KMS-11 (cell line): ENCODE measurements at regions not wholly inside any gene's neighbourhood (a gene's known extent, or its start where the extent isn't known, plus 50 kb on each side); places are given as distances from the start of the nearest gene placed in this dataset.

Source experiments
- H2AFZ ChIP-seq: fragments of 200-600 bp; sonication (generic); 2 replicates; pipeline ENCODE4 v1.6.1; 2016; ENCODE audit warnings: antibody characterized with exemption, mixed run types, low read depth
- H3K27ac ChIP-seq: fragments of 200-600 bp; sonication (generic); 2 replicates; pipeline ENCODE4 v1.6.1; 2016; ENCODE audit warnings: mild to moderate bottlenecking, mixed run types
- H3K27me3 ChIP-seq: fragments of 200-600 bp; sonication (generic); 2 replicates; pipeline ENCODE4 v1.6.1; 2017; ENCODE audit warnings: mild to moderate bottlenecking, low read depth, mixed run types, moderate library complexity; ENCODE audit not compliant: insufficient read depth
- H3K36me3 ChIP-seq: fragments of 200-600 bp; sonication (generic); 2 replicates; pipeline ENCODE4 v1.6.1; 2017; ENCODE audit warnings: mild to moderate bottlenecking, mixed run types; ENCODE audit not compliant: insufficient read depth
- H3K4me1 ChIP-seq: fragments of 200-600 bp; sonication (generic); 2 replicates; pipeline ENCODE4 v1.6.1; 2016; ENCODE audit warnings: mild to moderate bottlenecking, low read depth, mixed run types; ENCODE audit not compliant: poor library complexity, severe bottlenecking
- H3K4me2 ChIP-seq: fragments of 200-600 bp; sonication (generic); 2 replicates; pipeline ENCODE4 v1.7.0; 2016; ENCODE audit warnings: mild to moderate bottlenecking, mixed run types
- H3K4me3 ChIP-seq: fragments of 200-600 bp; sonication (generic); IDR thresholded peaks from 2 replicates; pipeline ENCODE4 v1.6.1; 2017; ENCODE audit warnings: low read depth, low read length, mixed read lengths; ENCODE audit not compliant: insufficient read depth
- H3K79me2 ChIP-seq: fragments of 200-600 bp; sonication (generic); 2 replicates; pipeline ENCODE4 v1.6.1; 2016; ENCODE audit warnings: low read depth, mixed run types; ENCODE audit not compliant: insufficient read depth
- H3K9ac ChIP-seq: fragments of 200-600 bp; sonication (generic); 2 replicates; pipeline ENCODE4 v1.6.1; 2016; ENCODE audit warnings: mild to moderate bottlenecking, mixed run types
- H4K20me1 ChIP-seq: fragments of 200-600 bp; sonication (generic); 2 replicates; pipeline ENCODE4 v1.6.1; 2016; ENCODE audit warnings: mild to moderate bottlenecking, mixed run types; ENCODE audit not compliant: insufficient read depth
- TF ChIP-seq, protein P1 (sequence below): fragments of 200-600 bp; sonication (generic); conservative IDR thresholded peaks from 2 replicates; pipeline ENCODE4 v1.6.1; 2017; ENCODE audit warnings: low read depth, mild to moderate bottlenecking, antibody characterized with exemption, low read length, moderate library complexity, mixed read lengths

- no peak overlapping the region for H2AFZ ChIP-seq
- no peaks in the 10 kb centered on the region for H3K79me2 ChIP-seq
- no peaks in the 10 kb centered on the region for H3K36me3 ChIP-seq
- H3K27ac ChIP-seq, result no peak overlapping the region
- H3K4me2 ChIP-seq, result no peak overlapping the region
- no peaks in the 10 kb centered on the region for H4K20me1 ChIP-seq
- H3K4me3 ChIP-seq, result no peak overlapping the region
- H3K4me1 ChIP-seq, result no peaks in the 10 kb centered on the region
- no peak overlapping the region for H3K9ac ChIP-seq
- TF ChIP-seq, protein P1, sequence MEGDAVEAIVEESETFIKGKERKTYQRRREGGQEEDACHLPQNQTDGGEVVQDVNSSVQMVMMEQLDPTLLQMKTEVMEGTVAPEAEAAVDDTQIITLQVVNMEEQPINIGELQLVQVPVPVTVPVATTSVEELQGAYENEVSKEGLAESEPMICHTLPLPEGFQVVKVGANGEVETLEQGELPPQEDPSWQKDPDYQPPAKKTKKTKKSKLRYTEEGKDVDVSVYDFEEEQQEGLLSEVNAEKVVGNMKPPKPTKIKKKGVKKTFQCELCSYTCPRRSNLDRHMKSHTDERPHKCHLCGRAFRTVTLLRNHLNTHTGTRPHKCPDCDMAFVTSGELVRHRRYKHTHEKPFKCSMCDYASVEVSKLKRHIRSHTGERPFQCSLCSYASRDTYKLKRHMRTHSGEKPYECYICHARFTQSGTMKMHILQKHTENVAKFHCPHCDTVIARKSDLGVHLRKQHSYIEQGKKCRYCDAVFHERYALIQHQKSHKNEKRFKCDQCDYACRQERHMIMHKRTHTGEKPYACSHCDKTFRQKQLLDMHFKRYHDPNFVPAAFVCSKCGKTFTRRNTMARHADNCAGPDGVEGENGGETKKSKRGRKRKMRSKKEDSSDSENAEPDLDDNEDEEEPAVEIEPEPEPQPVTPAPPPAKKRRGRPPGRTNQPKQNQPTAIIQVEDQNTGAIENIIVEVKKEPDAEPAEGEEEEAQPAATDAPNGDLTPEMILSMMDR, result no peak
- no peaks in the 10 kb centered on the region for H3K27me3 ChIP-seq
Measured at GRCh38 chr3:107067421-107067820, 309.8 kb upstream of the CCDC54 start.

- Histone ChIP-seq H3K4me2 (no peak overlapping the region), H3K4me1 (no peaks in the 10 kb centered on the region)
- TF ChIP-seq, protein P1, result no peak
Measured at GRCh38 chr3:107068980-107069379, 308.3 kb upstream of the CCDC54 start.

DNA sequence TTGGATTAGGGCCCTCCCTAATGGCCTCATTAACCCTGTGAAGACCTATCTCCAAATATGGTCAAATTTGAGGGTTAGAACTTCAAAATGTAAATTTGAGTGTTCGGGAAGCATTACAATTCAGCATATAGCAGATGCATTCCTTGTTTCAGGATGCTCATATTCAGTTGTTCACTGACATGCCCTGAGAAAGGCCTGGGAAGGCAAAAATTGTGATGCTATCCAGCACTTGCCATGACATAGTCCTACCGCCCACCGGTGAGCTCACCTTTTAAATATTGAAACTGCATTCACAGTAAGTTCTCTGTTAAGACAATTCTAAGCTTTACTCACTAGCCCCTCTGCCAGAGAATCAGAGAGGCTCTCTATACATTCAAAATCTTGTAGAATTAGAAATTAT lies 300.3 kb upstream of the CCDC54 start:
- H2AFZ ChIP-seq, result no peak overlapping the region
- no peak overlapping the region for H3K4me3 ChIP-seq
- no peak overlapping the region for H3K9ac ChIP-seq
- no peaks in the 10 kb centered on the region for H3K4me1 ChIP-seq
- no peak overlapping the region for H3K27ac ChIP-seq
- H3K36me3 ChIP-seq, result no peaks in the 10 kb centered on the region
- no peaks in the 10 kb centered on the region for H4K20me1 ChIP-seq
- TF ChIP-seq, protein P1, result no peak
- no peaks in the 10 kb centered on the region for H3K27me3 ChIP-seq
- H3K79me2 ChIP-seq, result no peaks in the 10 kb centered on the region
- no peak overlapping the region for H3K4me2 ChIP-seq

More at GRCh38 chr3:107068980-107069379, 308.3 kb upstream of the CCDC54 start:
- H3K4me3 ChIP-seq, result no peak overlapping the region
- H3K27ac ChIP-seq, result no peak overlapping the region
- H3K27me3 ChIP-seq, result no peaks in the 10 kb centered on the region
- H3K36me3 ChIP-seq, result no peaks in the 10 kb centered on the region
- no peak overlapping the region for H3K9ac ChIP-seq
- no peaks in the 10 kb centered on the region for H4K20me1 ChIP-seq
- no peak overlapping the region for H2AFZ ChIP-seq
- no peaks in the 10 kb centered on the region for H3K79me2 ChIP-seq

DNA sequence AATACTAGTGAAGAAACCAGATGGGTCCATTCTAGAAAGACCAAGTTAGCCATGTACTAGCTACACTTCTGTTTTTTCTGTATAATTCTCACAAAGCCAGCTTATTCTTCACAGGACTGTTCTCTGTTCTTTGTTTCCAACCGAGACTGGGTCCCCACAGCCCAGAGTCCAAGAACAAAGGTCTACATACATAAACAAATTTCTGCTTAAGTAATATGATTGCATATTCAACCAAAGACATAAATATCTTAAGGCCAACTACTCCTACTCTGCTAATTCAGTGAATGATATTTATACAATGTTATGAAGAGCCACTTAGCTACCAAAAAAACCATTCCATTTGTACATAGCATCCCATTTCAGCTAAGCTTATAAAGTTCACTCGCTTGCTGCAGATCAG lies 299.8 kb upstream of the CCDC54 start:
- TF ChIP-seq, protein P1, result no peak

More for the DNA sequence above, 299.8 kb upstream of the CCDC54 start:
- Histone ChIP-seq H3K36me3 (no peaks in the 10 kb centered on the region), H3K4me2 (no peak overlapping the region), H4K20me1 (no peaks in the 10 kb centered on the region), H3K27ac (no peak overlapping the region), H3K4me3 (no peak overlapping the region), H3K79me2 (no peaks in the 10 kb centered on the region), H3K27me3 (no peaks in the 10 kb centered on the region), H2AFZ (no peak overlapping the region), H3K4me1 (no peaks in the 10 kb centered on the region), H3K9ac (no peak overlapping the region)
